ENCODE measurements at regions not wholly inside any gene's neighbourhood (a gene's known extent, or its start where the extent isn't known, plus 50 kb on each side); places are given as distances from the start of the nearest gene placed in this dataset.

- Histone ChIP-seq H3K27ac (no peak overlapping the region), H3K4me1 (peaks cover 0 to 8% (median 3%) of the 10 kb centered on the region in 4 donors)
- 77 to 82% methylated on average over 4 to 5 of the region's 5 CpGs for WGBS, 2 donors (ENCODE audit: low coverage in 1 of 2)
These were observed 98.6 kb downstream of the DACT2 start for GRCh38 chr6:168221000-168221399.

GRCh38 chr6:168219804-168220203, 99.8 kb downstream of the DACT2 start:
- H3K27me3 ChIP-seq, result no peaks in the 10 kb centered on the region
- intact Hi-C loops (cut with DNase I; ENCODE audit: low total_unique reads), result no loop called here
- no peak overlapping the region for H3K4me3 ChIP-seq
- H3K27ac ChIP-seq, result no peak overlapping the region
- in situ Hi-C loops (cut with MboI; ENCODE audit: low pct_ligation_motif_present in 1 of 4, low pct_unique_long_range_greater_than_20kb in 1 of 4, low sequenced_read_pairs in 3 of 4), result no loop called here
- WGBS, 2 donors (ENCODE audit: low coverage in 1 of 2), result 85% methylated on average over 10 of the region's 10 CpGs; no CpG with 5 or more reads in 1 of the 2 donors
- peaks cover 0 to under 1% (median 0%) of the 10 kb centered on the region in 4 donors for H3K4me1 ChIP-seq
- no peaks in the 10 kb centered on the region for H3K9me3 ChIP-seq
- no peak for DNase-seq
- no peaks in the 10 kb centered on the region for H3K36me3 ChIP-seq
- no peak for TF ChIP-seq EP300 (IDR thresholded peaks at IDR 0.05; ENCODE audit: low read depth)
- no peak for TF ChIP-seq POLR2AphosphoS5 (IDR thresholded peaks at IDR 0.05)
- no peak for TF ChIP-seq CTCF (IDR thresholded peaks at IDR 0.05)
- TF ChIP-seq POLR2A (IDR thresholded peaks at IDR 0.05), result no peak

More at GRCh38 chr6:168221000-168221399, 98.6 kb downstream of the DACT2 start:
- no peak for TF ChIP-seq POLR2AphosphoS5 (IDR thresholded peaks at IDR 0.05)
- TF ChIP-seq CTCF (IDR thresholded peaks at IDR 0.05), result no peak
- no peak for TF ChIP-seq EP300 (IDR thresholded peaks at IDR 0.05; ENCODE audit: low read depth)
- TF ChIP-seq POLR2A (IDR thresholded peaks at IDR 0.05), result no peak
- intact Hi-C loops (cut with DNase I; ENCODE audit: low total_unique reads), result no loop called here
- Histone ChIP-seq H3K36me3 (no peaks in the 10 kb centered on the region), H3K4me3 (no peak overlapping the region), H3K9me3 (no peaks in the 10 kb centered on the region), H3K27me3 (no peaks in the 10 kb centered on the region)
- in situ Hi-C loops (cut with MboI; ENCODE audit: low pct_ligation_motif_present in 1 of 4, low pct_unique_long_range_greater_than_20kb in 1 of 4, low sequenced_read_pairs in 3 of 4), result no loop called here
- DNase-seq, result no peak

- Histone ChIP-seq H3K36me3 (no peaks in the 10 kb centered on the region), H3K27ac (no peak overlapping the region), H3K4me1 (no peaks in the 10 kb centered on the region), H3K9me3 (no peaks in the 10 kb centered on the region), H3K4me3 (no peak overlapping the region), H3K27me3 (no peaks in the 10 kb centered on the region)
- in situ Hi-C loops (cut with MboI; ENCODE audit: low pct_ligation_motif_present in 1 of 4, low pct_unique_long_range_greater_than_20kb in 1 of 4, low sequenced_read_pairs in 3 of 4), result no loop called here
- WGBS, 2 donors (ENCODE audit: low coverage in 1 of 2), result 79 to 85% methylated on average over 3 to 12 of the region's 12 CpGs
- no peak for DNase-seq
- no peak for TF ChIP-seq POLR2AphosphoS5 (IDR thresholded peaks at IDR 0.05)
- TF ChIP-seq CTCF (IDR thresholded peaks at IDR 0.05), result no peak
- no peak for TF ChIP-seq EP300 (IDR thresholded peaks at IDR 0.05; ENCODE audit: low read depth)
- TF ChIP-seq POLR2A (IDR thresholded peaks at IDR 0.05), result no peak
- intact Hi-C loops (cut with DNase I; ENCODE audit: low total_unique reads), result no loop called here
These were observed 100.6 kb downstream of the DACT2 start for GRCh38 chr6:168218785-168219566.

- 57 to 61% methylated on average over 9 of the region's 9 CpGs for WGBS, 2 donors (ENCODE audit: low coverage in 1 of 2)
- Histone ChIP-seq H3K36me3 (no peaks in the 10 kb centered on the region), H3K4me3 (no peak overlapping the region), H3K9me3 (no peaks in the 10 kb centered on the region), H3K27me3 (no peaks in the 10 kb centered on the region), H3K27ac (no peak overlapping the region), H3K4me1 (no peaks in the 10 kb centered on the region)
- TF ChIP-seq POLR2A (IDR thresholded peaks at IDR 0.05) (no peak), CTCF (IDR thresholded peaks at IDR 0.05) (no peak), POLR2AphosphoS5 (IDR thresholded peaks at IDR 0.05) (no peak)
- intact Hi-C loops (cut with DNase I; ENCODE audit: low total_unique reads), result no loop called here
- DNase-seq, result no peak
- in situ Hi-C loops (cut with MboI; ENCODE audit: low pct_ligation_motif_present in 1 of 4, low pct_unique_long_range_greater_than_20kb in 1 of 4, low sequenced_read_pairs in 3 of 4), result no loop called here
These were observed 101.6 kb downstream of the DACT2 start for GRCh38 chr6:168217880-168218537.
